Neural progenitor cell (in vitro differentiated cells): ENCODE measurements at regions not wholly inside any gene's neighbourhood (a gene's known extent, or its start where the extent isn't known, plus 50 kb on each side); places are given as distances from the start of the nearest gene placed in this dataset.

ENCODE experiments used
- DNase-seq: peaks from one replicate; pipeline ENCODE4 v3.0.0-alpha.2; 2016; ENCODE audit warnings: low spot score
- H2AFZ ChIP-seq: fragments of 200-600 bp; sonication (generic); replicated peaks from 2 replicates; pipeline ENCODE4 v1.6.1; 2016; ENCODE audit warnings: antibody characterized with exemption
- H3F3A ChIP-seq: fragments of 200-600 bp; sonication (generic); 2 replicates; pipeline ENCODE4 v1.6.1; 2016; ENCODE audit warnings: antibody characterized with exemption, low read depth
- H3K27ac ChIP-seq: fragments of 200-600 bp; sonication (generic); 2 replicates; pipeline ENCODE4 v1.5.1; 2016; ENCODE audit warnings: mild to moderate bottlenecking
- H3K27me3 ChIP-seq: fragments of 200-600 bp; sonication (generic); 2 replicates; pipeline ENCODE4 v1.6.1; 2016; ENCODE audit warnings: mild to moderate bottlenecking, moderate library complexity
- H3K36me3 ChIP-seq: fragments of 200-600 bp; sonication (generic); 2 replicates; pipeline ENCODE4 v1.5.1; 2016
- H3K4me1 ChIP-seq: fragments of 200-600 bp; sonication (generic); 2 replicates; pipeline ENCODE4 v1.6.1; 2016; ENCODE audit warnings: mixed run types
- H3K4me2 ChIP-seq: fragments of 200-600 bp; sonication (generic); 2 replicates; pipeline ENCODE4 v1.6.1; 2016
- H3K4me3 ChIP-seq: fragments of 200-600 bp; sonication (generic); 2 replicates; pipeline ENCODE4 v1.5.1; 2016
- H3K79me2 ChIP-seq: fragments of 200-600 bp; sonication (generic); 2 replicates; pipeline ENCODE4 v1.6.1; 2016; ENCODE audit warnings: low read depth
- H3K9ac ChIP-seq: fragments of 200-600 bp; sonication (generic); 2 replicates; pipeline ENCODE4 v1.6.1; 2016
- H3K9me3 ChIP-seq: fragments of 200-600 bp; sonication (generic); 2 replicates; pipeline ENCODE4 v1.5.1; 2016; ENCODE audit warnings: low read depth
- H4K20me1 ChIP-seq: fragments of 200-600 bp; sonication (generic); 2 replicates; pipeline ENCODE4 v1.6.1; 2016; ENCODE audit warnings: low read depth
- H3K27ac Mint-ChIP-seq: 3 replicates; pipeline ENCODE4 v1.8.0; 2021; ENCODE audit warnings: mixed read lengths
- H3K27me3 Mint-ChIP-seq: 2 replicates; pipeline ENCODE4 v1.8.0; 2022; ENCODE audit warnings: low read depth, mild to moderate bottlenecking, inconsistent platforms, moderate library complexity, mixed read lengths; ENCODE audit not compliant: insufficient read depth
- H3K36me3 Mint-ChIP-seq: 3 replicates; pipeline ENCODE4 v1.8.0; 2021; ENCODE audit warnings: mixed read lengths
- H3K4me1 Mint-ChIP-seq: 3 replicates; pipeline ENCODE4 v1.8.0; 2021; ENCODE audit warnings: mixed read lengths
- H3K4me3 Mint-ChIP-seq: 3 replicates; pipeline ENCODE4 v1.8.0; 2021; ENCODE audit warnings: mild to moderate bottlenecking, moderate library complexity, mixed read lengths
- H3K9me3 Mint-ChIP-seq: 3 replicates; pipeline ENCODE4 v1.8.0; 2020; ENCODE audit warnings: mixed read lengths
- EZH2 ChIP-seq: fragments of 200-600 bp; sonication (generic); IDR thresholded peaks from 2 replicates; pipeline ENCODE4 v1.6.1; 2017; ENCODE audit warnings: antibody characterized with exemption, mild to moderate bottlenecking, moderate library complexity
- EZH2phosphoT487 ChIP-seq: fragments of 200-600 bp; sonication (generic); IDR thresholded peaks from 2 replicates; pipeline ENCODE4 v1.6.1; 2017; ENCODE audit warnings: antibody characterized with exemption
- TF ChIP-seq, protein P1 (sequence below): fragments of 200-600 bp; sonication (generic); IDR thresholded peaks from 2 replicates; pipeline ENCODE4 v1.5.1; 2017; ENCODE audit warnings: antibody characterized with exemption, mild to moderate bottlenecking

GRCh38 chr7:136698977-136699376 is 169.5 kb upstream of the CHRM2 start:
- DNase-seq = no peak
- H3K79me2 ChIP-seq = no peaks in the 10 kb centered on the region
- no peaks in the 10 kb centered on the region for H3K9me3 ChIP-seq
- H3K4me2 ChIP-seq = no peak overlapping the region
- no peaks in the 10 kb centered on the region for H3K36me3 ChIP-seq
- H3K27me3 ChIP-seq = no peaks in the 10 kb centered on the region
- H3K27ac Mint-ChIP-seq = no peak overlapping the region
- H4K20me1 ChIP-seq = no peaks in the 10 kb centered on the region
- no peaks in the 10 kb centered on the region for H3K27me3 Mint-ChIP-seq
- H3K4me3 Mint-ChIP-seq = no peak overlapping the region
- no peaks in the 10 kb centered on the region for H3K36me3 Mint-ChIP-seq
- H2AFZ ChIP-seq = no peak overlapping the region
- no peaks in the 10 kb centered on the region for H3F3A ChIP-seq
- no peaks in the 10 kb centered on the region for H3K9me3 Mint-ChIP-seq
- H3K4me1 ChIP-seq = no peaks in the 10 kb centered on the region
- no peak overlapping the region for H3K9ac ChIP-seq
- no peak overlapping the region for H3K27ac ChIP-seq
- TF ChIP-seq EZH2 (no peak), EZH2phosphoT487 (no peak)
- TF ChIP-seq, protein P1, sequence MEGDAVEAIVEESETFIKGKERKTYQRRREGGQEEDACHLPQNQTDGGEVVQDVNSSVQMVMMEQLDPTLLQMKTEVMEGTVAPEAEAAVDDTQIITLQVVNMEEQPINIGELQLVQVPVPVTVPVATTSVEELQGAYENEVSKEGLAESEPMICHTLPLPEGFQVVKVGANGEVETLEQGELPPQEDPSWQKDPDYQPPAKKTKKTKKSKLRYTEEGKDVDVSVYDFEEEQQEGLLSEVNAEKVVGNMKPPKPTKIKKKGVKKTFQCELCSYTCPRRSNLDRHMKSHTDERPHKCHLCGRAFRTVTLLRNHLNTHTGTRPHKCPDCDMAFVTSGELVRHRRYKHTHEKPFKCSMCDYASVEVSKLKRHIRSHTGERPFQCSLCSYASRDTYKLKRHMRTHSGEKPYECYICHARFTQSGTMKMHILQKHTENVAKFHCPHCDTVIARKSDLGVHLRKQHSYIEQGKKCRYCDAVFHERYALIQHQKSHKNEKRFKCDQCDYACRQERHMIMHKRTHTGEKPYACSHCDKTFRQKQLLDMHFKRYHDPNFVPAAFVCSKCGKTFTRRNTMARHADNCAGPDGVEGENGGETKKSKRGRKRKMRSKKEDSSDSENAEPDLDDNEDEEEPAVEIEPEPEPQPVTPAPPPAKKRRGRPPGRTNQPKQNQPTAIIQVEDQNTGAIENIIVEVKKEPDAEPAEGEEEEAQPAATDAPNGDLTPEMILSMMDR = no peak
- H3K4me1 Mint-ChIP-seq = no peaks in the 10 kb centered on the region
- H3K4me3 ChIP-seq = no peak overlapping the region

- Histone ChIP-seq H3K9me3 (no peaks in the 10 kb centered on the region), H3K4me2 (no peak overlapping the region), H4K20me1 (no peaks in the 10 kb centered on the region), H3K27ac (no peak overlapping the region), H2AFZ (no peak overlapping the region), H3K79me2 (no peaks in the 10 kb centered on the region), H3K36me3 (no peaks in the 10 kb centered on the region), H3K4me1 (no peaks in the 10 kb centered on the region), H3K9ac (no peak overlapping the region), H3K4me3 (no peak overlapping the region), H3F3A (no peaks in the 10 kb centered on the region), H3K27me3 (no peaks in the 10 kb centered on the region)
- Mint-ChIP-seq H3K4me3 (no peak overlapping the region), H3K36me3 (no peaks in the 10 kb centered on the region), H3K27me3 (no peaks in the 10 kb centered on the region), H3K9me3 (no peaks in the 10 kb centered on the region), H3K27ac (no peak overlapping the region), H3K4me1 (no peaks in the 10 kb centered on the region)
- TF ChIP-seq, protein P1 = no peak
- TF ChIP-seq EZH2phosphoT487 (no peak), EZH2 (no peak)
- DNase-seq = no peak
Observed at GRCh38 chr7:136698231-136698630, 170.2 kb upstream of the CHRM2 start.

- Mint-ChIP-seq H3K27me3 (no peaks in the 10 kb centered on the region), H3K4me1 (no peaks in the 10 kb centered on the region), H3K9me3 (no peaks in the 10 kb centered on the region), H3K36me3 (no peaks in the 10 kb centered on the region), H3K4me3 (no peak overlapping the region), H3K27ac (no peak overlapping the region)
- Histone ChIP-seq H3K4me1 (no peaks in the 10 kb centered on the region), H4K20me1 (no peaks in the 10 kb centered on the region), H2AFZ (no peak overlapping the region), H3K27ac (no peak overlapping the region), H3K9ac (no peak overlapping the region), H3K79me2 (no peaks in the 10 kb centered on the region), H3K4me3 (no peak overlapping the region), H3K4me2 (no peak overlapping the region), H3K9me3 (no peaks in the 10 kb centered on the region), H3F3A (no peaks in the 10 kb centered on the region), H3K27me3 (no peaks in the 10 kb centered on the region), H3K36me3 (no peaks in the 10 kb centered on the region)
- no peak for TF ChIP-seq EZH2phosphoT487
- no peak for TF ChIP-seq EZH2
- TF ChIP-seq, protein P1 = no peak
- DNase-seq = no peak
Observed at GRCh38 chr7:136697271-136697670, 171.2 kb upstream of the CHRM2 start.
